Upper lobe of right lung (tissue), 1 donor: ENCODE measurements at regions not wholly inside any gene's neighbourhood (a gene's known extent, or its start where the extent isn't known, plus 50 kb on each side); places are given as distances from the start of the nearest gene placed in this dataset.

Experiments used
- ATAC-seq: fragments of 200-7000 bp; cut with Tn5 transposase; one replicate; pipeline ENCODE4 v1.9.1; 2020; ENCODE audit warnings: mild to moderate bottlenecking, moderate library complexity
- DNase-seq: peaks from one replicate; pipeline ENCODE4 v3.0.0-alpha.2; 2020
- H3K27ac ChIP-seq: fragments of 200-600 bp; one replicate; pipeline ENCODE4 v1.8.0; 2022
- H3K27me3 ChIP-seq: fragments of 200-600 bp; one replicate; pipeline ENCODE4 v1.8.0; 2022; ENCODE audit warnings: mild to moderate bottlenecking
- H3K36me3 ChIP-seq: fragments of 200-600 bp; one replicate; pipeline ENCODE4 v1.8.0; 2022
- H3K4me1 ChIP-seq: fragments of 200-600 bp; one replicate; pipeline ENCODE4 v1.8.0; 2022
- H3K4me3 ChIP-seq: fragments of 200-600 bp; one replicate; pipeline ENCODE4 v1.8.0; 2022; ENCODE audit warnings: mild to moderate bottlenecking
- H3K9me3 ChIP-seq: fragments of 200-600 bp; one replicate; pipeline ENCODE4 v1.8.0; 2022
- CTCF ChIP-seq: fragments of 200-600 bp; IDR thresholded peaks from one replicate; pipeline ENCODE4 v1.8.0; 2022; ENCODE audit warnings: antibody characterized with exemption
- intact Hi-C: fragments of 100-400 bp; cut with DNase I; formaldehyde crosslinking; loops from one replicate; pipeline ENCODE4 v1.11.0; 2022
- donor health status: DM: no; HTN: yes; CAD: no; lungs with severe emphysema.

- Histone ChIP-seq H3K4me1 (no peaks in the 10 kb centered on the region), H3K36me3 (no peaks in the 10 kb centered on the region), H3K27ac (no peak overlapping the region), H3K9me3 (no peaks in the 10 kb centered on the region), H3K27me3 (no peaks in the 10 kb centered on the region), H3K4me3 (no peak overlapping the region)
- no peak for TF ChIP-seq CTCF
- no peak for ATAC-seq
- intact Hi-C loops, result no loop called here
- no peak for DNase-seq
These were observed 219.6 kb downstream of the ANKRD60 start for GRCh38 chr20:58008866-58009265.

GRCh38 chr20:58008413-58008812 lies 220.0 kb downstream of the ANKRD60 start:
- no peak overlapping the region for H3K27ac ChIP-seq
- ATAC-seq, result no peak

GRCh38 chr20:58007947-58008346 lies 220.5 kb downstream of the ANKRD60 start:
- no peak overlapping the region for H3K27ac ChIP-seq
- intact Hi-C loops, result no loop called here
- no peaks in the 10 kb centered on the region for H3K27me3 ChIP-seq
- H3K9me3 ChIP-seq, result no peaks in the 10 kb centered on the region
- H3K4me1 ChIP-seq, result no peaks in the 10 kb centered on the region
- ATAC-seq (no peak), DNase-seq (no peak)
- H3K36me3 ChIP-seq, result no peaks in the 10 kb centered on the region
- no peak overlapping the region for H3K4me3 ChIP-seq
- TF ChIP-seq CTCF, result no peak

More at GRCh38 chr20:58008413-58008812, 220.0 kb downstream of the ANKRD60 start:
- no peak for TF ChIP-seq CTCF
- no peaks in the 10 kb centered on the region for H3K9me3 ChIP-seq
- no peaks in the 10 kb centered on the region for H3K27me3 ChIP-seq
- no peaks in the 10 kb centered on the region for H3K4me1 ChIP-seq
- no peak for DNase-seq
- intact Hi-C loops, result no loop called here
- H3K4me3 ChIP-seq, result no peak overlapping the region
- H3K36me3 ChIP-seq, result no peaks in the 10 kb centered on the region

- ATAC-seq (no peak), DNase-seq (no peak)
- TF ChIP-seq CTCF, result no peak
These were observed 221.8 kb downstream of the ANKRD60 start for GRCh38 chr20:58006346-58007316.

GRCh38 chr20:58005581-58006345 lies 222.7 kb downstream of the ANKRD60 start:
- H3K4me3 ChIP-seq, result no peak overlapping the region
- no peaks in the 10 kb centered on the region for H3K9me3 ChIP-seq
- no peak overlapping the region for H3K27ac ChIP-seq
- H3K4me1 ChIP-seq, result peaks cover 5% of the 10 kb centered on the region
- H3K27me3 ChIP-seq, result no peaks in the 10 kb centered on the region
- TF ChIP-seq CTCF, result no peak
- no peak for ATAC-seq
- no peak for DNase-seq
- intact Hi-C loops, result no loop called here
- H3K36me3 ChIP-seq, result no peaks in the 10 kb centered on the region

More at GRCh38 chr20:58006346-58007316, 221.8 kb downstream of the ANKRD60 start:
- no peak overlapping the region for H3K4me3 ChIP-seq
- no peaks in the 10 kb centered on the region for H3K27me3 ChIP-seq
- no peak overlapping the region for H3K27ac ChIP-seq
- H3K9me3 ChIP-seq, result no peaks in the 10 kb centered on the region
- no peaks in the 10 kb centered on the region for H3K4me1 ChIP-seq
- no peaks in the 10 kb centered on the region for H3K36me3 ChIP-seq
- intact Hi-C loops, result no loop called here
